Liver (tissue), 3 donors: ENCODE measurements at regions not wholly inside any gene's neighbourhood (a gene's known extent, or its start where the extent isn't known, plus 50 kb on each side); places are given as distances from the start of the nearest gene placed in this dataset.

Experiments used
- CTCF ChIP-seq: fragments of 150-350 bp; IDR thresholded peaks from 2 replicates; pipeline ENCODE4 v1.5.1; 2017; ENCODE audit warnings: improper control_type of control experiment, low read depth, low read length; ENCODE audit not compliant: missing input control
- GABPA ChIP-seq, 2 donors: IDR thresholded peaks in 1 of 2; conservative IDR thresholded peaks in 1 of 2; 2 replicates each; pipeline ENCODE4 v1.6.1; 2016; ENCODE audit warnings: antibody characterized with exemption in 2 of 2, mild to moderate bottlenecking in 1 of 2, moderate library complexity in 1 of 2
- JUND ChIP-seq, 2 donors: IDR thresholded peaks; 2 replicates each; pipeline ENCODE4 v1.6.1; 2016; ENCODE audit warnings: antibody characterized with exemption in 2 of 2
- MAX ChIP-seq: IDR thresholded peaks from 2 replicates; pipeline ENCODE4 v1.6.1; 2016; ENCODE audit warnings: antibody characterized with exemption
- RAD21 ChIP-seq, 2 donors: IDR thresholded peaks; 2 replicates each; pipeline ENCODE4 v1.6.1; 2016; ENCODE audit warnings: antibody characterized with exemption in 2 of 2, mild to moderate bottlenecking in 2 of 2
- REST ChIP-seq: IDR thresholded peaks from 2 replicates; pipeline ENCODE4 v1.6.1; 2016; ENCODE audit warnings: antibody characterized with exemption, mild to moderate bottlenecking
- SP1 ChIP-seq: IDR thresholded peaks from 2 replicates; pipeline ENCODE4 v1.6.1; 2018; ENCODE audit warnings: antibody characterized with exemption, mild to moderate bottlenecking
- TAF1 ChIP-seq: conservative IDR thresholded peaks from 2 replicates; pipeline ENCODE4 v1.6.1; 2016; ENCODE audit warnings: antibody characterized with exemption, mild to moderate bottlenecking
- YY1 ChIP-seq: IDR thresholded peaks from 2 replicates; pipeline ENCODE4 v1.6.1; 2016; ENCODE audit warnings: antibody characterized with exemption, mild to moderate bottlenecking
- ZBTB33 ChIP-seq: IDR thresholded peaks from 2 replicates; pipeline ENCODE4 v1.6.1; 2016; ENCODE audit warnings: antibody characterized with exemption
- donor health status: healthy.
- donor health status: healthy.

GRCh38 chr19:27860309-27860934 lies 1352.5 kb downstream of the UQCRFS1 start:
- TF ChIP-seq YY1 (no peak), CTCF (no peak), REST (no peak), SP1 (no peak), GABPA (IDR thresholded peaks at IDR 0.05 in 1 of 2, conservative IDR thresholded peaks at IDR 0.05 in 1 of 2) (no peak), JUND (IDR thresholded peaks at IDR 0.05) (no peak), MAX (no peak), TAF1 (no peak), RAD21 (IDR thresholded peaks at IDR 0.05) (no peak), ZBTB33 (no peak)
